ENCODE measurements at regions not wholly inside any gene's neighbourhood (a gene's known extent, or its start where the extent isn't known, plus 50 kb on each side); places are given as distances from the start of the nearest gene placed in this dataset.

DNA sequence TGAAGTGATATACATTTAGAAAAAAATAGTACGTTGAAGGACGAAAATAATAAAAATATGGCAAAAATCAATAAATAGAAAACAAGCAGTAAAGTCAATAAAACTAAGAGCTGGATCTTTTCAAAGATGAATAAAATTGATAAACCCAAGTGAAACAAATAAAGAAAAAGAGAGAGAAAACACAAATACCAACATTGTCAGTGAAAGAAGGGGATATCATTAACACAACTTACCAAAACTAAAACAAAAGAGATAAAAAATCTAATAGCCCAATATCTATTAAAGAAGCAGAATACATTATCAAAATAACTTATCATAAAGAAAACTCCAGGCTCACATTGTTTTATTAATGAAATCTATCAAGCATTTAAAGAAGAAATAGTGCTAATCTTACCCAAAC lies 675.1 kb downstream of the UQCRFS1 start:
- H3K27me3 Mint-ChIP-seq (ENCODE audit: insufficient read depth, unreplicated experiment): no peaks in the 10 kb centered on the region
- H3K27ac Mint-ChIP-seq (ENCODE audit: low read depth, unreplicated experiment): no peak overlapping the region
- CTCF ChIA-PET: no interaction called here
- H3K4me1 Mint-ChIP-seq (ENCODE audit: insufficient read depth, unreplicated experiment): no peaks in the 10 kb centered on the region
- peaks cover 35% of the 10 kb centered on the region for H3K9me3 Mint-ChIP-seq (ENCODE audit: unreplicated experiment)
- no peak for DNase-seq (ENCODE audit: unreplicated experiment)
- BruUV-seq (replicated peaks): no TSS peak
- no peak for TF ChIP-seq CTCF (IDR thresholded peaks at IDR 0.05; ENCODE audit: unreplicated experiment)
- H3K4me3 Mint-ChIP-seq (ENCODE audit: unreplicated experiment): no peak overlapping the region
- POLR2A ChIA-PET: interaction anchor here (0.8 kb wide), 1 partner anchor 57 kb away, joined by 3 read pairs; no protein-coding TSS in a partner anchor
- intact Hi-C loops (cut with micrococcal nuclease): no loop called here
- no peaks in the 10 kb centered on the region for H3K36me3 Mint-ChIP-seq (ENCODE audit: insufficient read depth, unreplicated experiment)

DNA sequence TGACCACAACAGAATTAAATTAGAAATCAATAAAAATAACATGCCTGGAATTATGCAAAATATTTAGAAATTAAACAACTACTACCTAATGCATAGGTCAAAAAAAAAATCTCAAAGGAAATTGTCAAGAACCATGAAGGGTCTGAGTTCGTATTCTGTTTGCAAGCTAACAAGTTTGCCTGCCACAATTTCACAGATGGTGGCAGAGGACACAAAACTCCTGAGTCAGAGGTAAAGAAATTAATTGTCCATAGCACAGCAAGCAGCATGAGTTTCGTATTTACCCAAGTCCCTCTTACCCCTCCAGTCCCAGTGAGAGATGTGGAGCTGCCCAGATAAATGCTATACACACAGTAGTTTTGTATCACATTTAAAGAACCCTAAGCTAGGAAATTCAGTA lies 675.9 kb downstream of the UQCRFS1 start:
- H3K27ac Mint-ChIP-seq (ENCODE audit: low read depth, unreplicated experiment): no peak overlapping the region
- CTCF ChIA-PET: no interaction called here
- peaks cover 27% of the 10 kb centered on the region for H3K9me3 Mint-ChIP-seq (ENCODE audit: unreplicated experiment)
- H3K36me3 Mint-ChIP-seq (ENCODE audit: insufficient read depth, unreplicated experiment): no peaks in the 10 kb centered on the region
- H3K4me1 Mint-ChIP-seq (ENCODE audit: insufficient read depth, unreplicated experiment): no peaks in the 10 kb centered on the region
- H3K27me3 Mint-ChIP-seq (ENCODE audit: insufficient read depth, unreplicated experiment): no peaks in the 10 kb centered on the region
- DNase-seq (ENCODE audit: unreplicated experiment): no peak
- H3K4me3 Mint-ChIP-seq (ENCODE audit: unreplicated experiment): no peak overlapping the region
- intact Hi-C loops (cut with micrococcal nuclease): no loop called here
- POLR2A ChIA-PET: no interaction called here
- no peak for TF ChIP-seq CTCF (IDR thresholded peaks at IDR 0.05; ENCODE audit: unreplicated experiment)
- BruUV-seq (replicated peaks): no TSS peak

DNA sequence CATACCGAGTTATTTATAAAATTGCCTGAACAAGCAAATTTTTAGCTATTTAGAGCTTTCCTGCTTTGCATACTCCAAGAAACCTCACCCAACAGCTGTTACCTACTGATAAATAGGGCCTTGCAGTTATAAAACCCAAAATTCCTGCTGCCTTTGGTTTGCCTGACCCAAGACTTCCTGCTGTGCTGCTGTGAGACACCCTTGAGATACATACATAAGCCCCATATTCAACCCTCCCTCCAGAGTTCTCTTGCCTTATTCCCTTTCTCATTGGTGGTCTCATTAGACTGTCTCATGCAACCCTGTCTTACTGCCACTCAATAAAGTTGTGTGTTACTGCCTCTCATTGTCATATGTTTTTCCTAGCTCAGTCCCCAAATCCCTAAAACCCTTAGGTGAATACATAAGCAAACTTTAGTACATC lies 677.6 kb downstream of the UQCRFS1 start:
- ChIA-PET POLR2A (no interaction called here), CTCF (no interaction called here)
- BruUV-seq (replicated peaks): no TSS peak
- no peaks in the 10 kb centered on the region for H3K4me1 Mint-ChIP-seq (ENCODE audit: insufficient read depth, unreplicated experiment)
- no peak for DNase-seq (ENCODE audit: unreplicated experiment)
- no peaks in the 10 kb centered on the region for H3K36me3 Mint-ChIP-seq (ENCODE audit: insufficient read depth, unreplicated experiment)
- no peaks in the 10 kb centered on the region for H3K27me3 Mint-ChIP-seq (ENCODE audit: insufficient read depth, unreplicated experiment)
- H3K4me3 Mint-ChIP-seq (ENCODE audit: unreplicated experiment): no peak overlapping the region
- peaks cover 16% of the 10 kb centered on the region for H3K9me3 Mint-ChIP-seq (ENCODE audit: unreplicated experiment)
- TF ChIP-seq CTCF (IDR thresholded peaks at IDR 0.05; ENCODE audit: unreplicated experiment): no peak
- H3K27ac Mint-ChIP-seq (ENCODE audit: low read depth, unreplicated experiment): no peak overlapping the region
- intact Hi-C loops (cut with micrococcal nuclease): no loop called here

DNA sequence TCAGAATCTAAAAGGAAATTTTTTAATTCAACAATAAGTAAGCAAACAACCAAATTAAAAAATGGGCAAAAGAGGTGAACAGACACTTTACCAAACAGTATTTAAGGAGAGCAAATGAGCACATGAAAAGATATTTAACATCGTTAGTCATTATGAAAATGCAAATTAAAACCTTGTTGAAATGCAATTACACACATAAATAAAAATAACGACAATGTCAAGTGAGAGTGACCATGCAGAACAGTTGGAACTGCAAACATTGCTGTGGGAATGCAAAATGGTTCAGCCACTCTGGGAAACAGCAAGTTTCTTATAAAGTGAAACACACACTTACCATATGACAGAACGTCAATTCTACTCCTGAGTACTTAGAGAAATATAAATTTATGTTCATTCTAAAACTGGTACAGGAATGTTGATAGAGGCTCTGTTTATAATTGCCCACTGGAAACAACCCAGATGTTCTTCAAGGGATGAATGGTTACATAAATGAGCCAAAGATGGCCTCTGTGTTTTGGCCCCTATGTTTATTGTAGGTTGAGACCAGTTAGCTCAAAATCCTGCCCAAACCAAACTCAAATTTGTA lies 678.1 kb downstream of the UQCRFS1 start:
- no peaks in the 10 kb centered on the region for H3K4me1 Mint-ChIP-seq (ENCODE audit: insufficient read depth, unreplicated experiment)
- no TSS peak for BruUV-seq (replicated peaks)

More for the DNA sequence above, 678.1 kb downstream of the UQCRFS1 start:
- ChIA-PET CTCF (no interaction called here), POLR2A (no interaction called here)
- no peak overlapping the region for H3K27ac Mint-ChIP-seq (ENCODE audit: low read depth, unreplicated experiment)
- no peaks in the 10 kb centered on the region for H3K27me3 Mint-ChIP-seq (ENCODE audit: insufficient read depth, unreplicated experiment)
- no peak for TF ChIP-seq CTCF (IDR thresholded peaks at IDR 0.05; ENCODE audit: unreplicated experiment)
- no peak overlapping the region for H3K4me3 Mint-ChIP-seq (ENCODE audit: unreplicated experiment)
- DNase-seq (ENCODE audit: unreplicated experiment): no peak
- peaks cover 20% of the 10 kb centered on the region for H3K9me3 Mint-ChIP-seq (ENCODE audit: unreplicated experiment)
- H3K36me3 Mint-ChIP-seq (ENCODE audit: insufficient read depth, unreplicated experiment): no peaks in the 10 kb centered on the region
- intact Hi-C loops (cut with micrococcal nuclease): no loop called here
